Superior temporal gyrus (tissue), 1 donor: ENCODE measurements at regions not wholly inside any gene's neighbourhood (a gene's known extent, or its start where the extent isn't known, plus 50 kb on each side); places are given as distances from the start of the nearest gene placed in this dataset.
A peak's percentile ranks its signal among the peaks of the same experiment; 100 is the strongest.
"Not testable (repeated sequence)": the region's sequence is repeated elsewhere in the genome, so short reads cannot be mapped to it uniquely, and the experiment has no call there.

Experiments used
- DNase-seq: peaks from one replicate; pipeline ENCODE4 v3.0.0-alpha.2; 2016; ENCODE audit errors: extremely low spot score

GRCh38 chrY:9118704-9119103, 218.6 kb upstream of the TSPY4 start:
- no peak for DNase-seq

- no peak for DNase-seq
These were observed 212.6 kb upstream of the TSPY4 start for GRCh38 chrY:9124623-9125022.

DNA sequence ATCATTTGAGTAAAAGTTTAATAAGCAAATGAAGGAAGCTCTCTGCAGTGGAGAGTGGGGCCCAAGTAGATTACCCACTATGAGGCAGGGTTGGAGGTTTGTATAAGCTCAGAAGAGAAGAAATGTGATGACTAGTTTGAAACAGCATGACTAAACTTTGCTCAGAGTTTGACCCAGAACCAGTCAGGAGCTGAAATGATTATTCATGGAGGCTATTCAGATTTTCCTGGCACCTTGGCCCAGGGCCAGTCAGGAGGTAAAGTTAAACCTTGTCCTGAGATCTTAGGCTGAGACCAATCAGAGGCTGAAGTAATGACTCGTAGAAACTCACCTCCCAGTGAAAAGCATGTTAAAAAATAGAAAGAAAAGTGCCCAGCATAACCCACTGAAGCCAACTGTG, 210.7 kb upstream of the TSPY4 start:
- no peak for DNase-seq

- not testable (repeated sequence) for DNase-seq
These were observed 193.9 kb upstream of the TSPY4 start for GRCh38 chrY:9143366-9143765.

- DNase-seq = not testable (repeated sequence)
These were observed 182.7 kb upstream of the TSPY4 start for GRCh38 chrY:9154552-9154951.

GRCh38 chrY:9155721-9156120, 181.5 kb upstream of the TSPY4 start:
- DNase-seq = no peak

DNA sequence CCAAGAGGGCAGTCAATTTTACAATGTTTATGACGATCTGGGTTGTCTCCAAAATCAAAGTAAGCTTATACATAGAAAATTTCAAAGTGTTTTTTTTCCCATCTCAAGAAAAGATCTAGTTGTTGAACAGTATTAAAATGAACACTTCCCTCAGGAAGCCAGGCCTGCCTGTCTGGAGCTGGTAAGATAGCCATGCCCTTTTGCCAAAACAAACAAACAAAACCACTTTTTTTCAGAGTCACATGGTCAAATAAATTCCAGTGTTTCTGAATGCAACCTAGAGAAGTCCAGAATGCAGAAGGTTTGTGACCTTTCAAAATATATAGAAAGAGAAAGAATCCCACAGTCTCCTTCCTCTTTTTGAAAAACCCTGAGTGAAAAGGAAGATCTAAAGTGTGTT, 178.6 kb upstream of the TSPY4 start:
- DNase-seq = no peak

DNA sequence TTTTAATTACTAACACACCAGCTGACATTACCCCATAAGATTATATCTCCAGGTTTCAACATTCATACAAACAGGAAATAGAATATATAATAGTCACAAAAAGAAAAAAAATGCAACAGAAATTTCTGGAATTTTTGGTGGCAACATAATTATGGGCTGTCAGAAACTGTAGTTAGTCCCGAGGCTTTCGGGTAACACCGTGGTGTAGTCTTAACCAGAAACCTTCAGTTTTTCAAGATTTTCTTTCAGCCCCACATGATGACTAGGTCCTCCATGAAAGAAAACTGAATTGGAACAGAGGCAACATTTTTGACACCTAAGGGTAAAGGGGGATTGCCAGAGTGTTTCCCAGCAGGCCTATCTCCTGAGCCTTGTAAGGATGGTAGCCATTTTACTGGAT, 176.9 kb upstream of the TSPY4 start:
- DNase-seq = not testable (repeated sequence)

DNA sequence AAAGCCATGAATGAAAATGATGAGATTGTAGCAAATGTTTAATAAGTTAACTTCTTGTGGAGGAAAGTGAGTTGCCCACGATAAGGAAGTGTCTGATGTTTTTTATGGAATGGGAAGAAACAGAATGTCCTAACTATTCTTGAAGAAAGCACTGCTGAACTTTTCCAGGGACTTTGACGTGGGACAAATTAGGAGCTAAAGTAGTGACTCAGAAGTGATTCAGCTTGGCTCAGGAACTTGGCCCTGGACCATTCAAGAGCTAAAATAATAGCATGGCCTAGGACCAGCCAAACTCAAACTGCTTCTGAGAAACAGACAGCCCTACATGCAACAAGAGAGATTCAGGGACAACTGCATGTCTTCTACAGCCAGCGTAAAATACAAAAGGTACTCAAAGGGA, 176.3 kb upstream of the TSPY4 start:
- DNase-seq = not testable (repeated sequence)

DNA sequence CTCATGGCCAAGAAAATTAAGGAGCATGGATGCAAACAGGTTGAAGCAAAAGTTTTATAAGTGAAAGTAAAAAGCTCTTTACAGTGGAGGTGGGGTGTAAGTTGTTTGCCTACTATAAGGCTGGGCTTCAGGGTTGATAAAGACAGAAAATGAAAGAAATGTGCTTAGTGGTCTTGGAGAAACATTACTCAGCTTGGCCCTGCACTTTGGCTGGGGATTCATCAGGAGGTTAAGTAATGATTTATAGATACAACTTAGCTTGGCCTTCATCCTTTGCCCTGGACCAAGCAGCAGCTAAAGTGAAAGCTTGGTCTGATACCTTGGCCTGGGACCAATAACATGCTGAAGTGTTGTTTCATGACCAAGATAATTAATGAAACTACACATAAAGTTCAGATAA, 175.3 kb upstream of the TSPY4 start:
- DNase-seq = not testable (repeated sequence)

GRCh38 chrY:9162424-9162823, 174.8 kb upstream of the TSPY4 start:
- DNase-seq = not testable (repeated sequence)

- DNase-seq = not testable (repeated sequence)
These were observed 159.6 kb upstream of the TSPY4 start for GRCh38 chrY:9177641-9178040.

GRCh38 chrY:9184827-9185226, 152.4 kb upstream of the TSPY4 start:
- DNase-seq = not testable (repeated sequence)

GRCh38 chrY:9207082-9207481, 130.2 kb upstream of the TSPY4 start:
- not testable (repeated sequence) for DNase-seq

- no peak for DNase-seq
These were observed 110.9 kb upstream of the TSPY4 start for GRCh38 chrY:9226409-9226808.

- DNase-seq = no peak
These were observed 80.0 kb upstream of the TSPY4 start for GRCh38 chrY:9257255-9257654.

DNA sequence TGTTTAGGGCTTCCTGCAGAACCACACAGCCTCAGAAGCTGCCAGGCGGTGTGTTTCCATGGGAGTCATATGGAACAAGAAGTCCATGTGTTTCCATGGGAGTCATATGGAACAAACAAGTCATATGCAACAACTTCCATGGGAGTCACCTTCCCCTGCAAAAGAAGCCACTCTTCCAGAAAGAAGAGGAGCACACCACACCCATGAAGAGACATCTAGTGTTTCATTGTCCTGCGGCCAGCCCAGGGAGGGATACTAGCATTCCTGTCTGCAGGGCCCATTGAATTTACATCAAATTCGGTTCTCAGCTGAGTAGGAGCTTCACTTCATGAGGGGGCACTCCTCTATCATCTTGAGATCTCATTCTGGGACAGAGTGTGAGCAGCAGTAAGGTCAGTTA, 79.5 kb upstream of the TSPY4 start:
- DNase-seq = no peak

GRCh38 chrY:9259368-9259767, 77.9 kb upstream of the TSPY4 start:
- peak; percentile 53 for DNase-seq

GRCh38 chrY:9260426-9260825, 76.8 kb upstream of the TSPY4 start:
- no peak for DNase-seq

DNA sequence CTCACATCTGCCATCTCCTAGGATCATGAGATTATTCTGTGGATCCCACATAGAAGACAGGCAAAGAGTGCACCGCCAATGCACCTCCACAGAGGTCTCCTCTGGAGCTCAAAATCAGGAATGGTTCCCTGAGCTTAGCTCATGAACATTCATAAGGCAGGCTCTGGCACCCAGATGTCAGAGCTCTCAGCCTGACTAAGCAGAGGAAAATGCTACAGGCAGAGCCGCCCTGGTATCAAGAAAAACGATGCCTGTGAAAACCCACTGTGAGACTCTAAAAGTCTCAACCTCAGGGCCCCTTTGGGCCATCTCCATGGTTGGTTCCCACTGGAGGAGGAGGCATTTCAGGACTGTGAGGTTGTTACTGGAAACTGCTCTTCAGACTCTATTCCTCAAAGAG, 71.7 kb upstream of the TSPY4 start:
- no peak for DNase-seq

DNA sequence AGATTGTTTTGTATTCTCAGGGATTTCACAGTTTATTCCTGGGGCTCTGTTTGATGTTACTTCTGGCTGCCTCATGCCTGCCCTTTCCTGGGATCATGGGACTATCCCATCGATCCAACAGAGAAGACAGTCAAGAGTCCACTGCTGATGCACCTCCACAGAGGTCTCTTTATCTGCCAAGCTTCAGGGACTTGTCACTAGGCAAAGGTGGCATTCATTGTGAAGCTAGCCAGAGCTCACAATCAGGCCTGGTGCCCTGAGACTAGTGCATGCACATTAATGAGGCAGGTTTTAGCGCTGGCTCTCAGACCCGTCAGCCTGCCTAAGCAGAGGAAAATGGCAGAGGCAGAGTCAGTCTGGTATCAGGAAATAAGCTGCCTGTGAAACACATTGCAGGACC, 66.9 kb upstream of the TSPY4 start:
- DNase-seq = not testable (repeated sequence)

GRCh38 chrY:9272847-9273246, 64.4 kb upstream of the TSPY4 start:
- DNase-seq = not testable (repeated sequence)

GRCh38 chrY:9278842-9279241, 58.4 kb upstream of the TSPY4 start:
- not testable (repeated sequence) for DNase-seq
